ENCODE measurements at regions not wholly inside any gene's neighbourhood (a gene's known extent, or its start where the extent isn't known, plus 50 kb on each side); places are given as distances from the start of the nearest gene placed in this dataset.

DNA sequence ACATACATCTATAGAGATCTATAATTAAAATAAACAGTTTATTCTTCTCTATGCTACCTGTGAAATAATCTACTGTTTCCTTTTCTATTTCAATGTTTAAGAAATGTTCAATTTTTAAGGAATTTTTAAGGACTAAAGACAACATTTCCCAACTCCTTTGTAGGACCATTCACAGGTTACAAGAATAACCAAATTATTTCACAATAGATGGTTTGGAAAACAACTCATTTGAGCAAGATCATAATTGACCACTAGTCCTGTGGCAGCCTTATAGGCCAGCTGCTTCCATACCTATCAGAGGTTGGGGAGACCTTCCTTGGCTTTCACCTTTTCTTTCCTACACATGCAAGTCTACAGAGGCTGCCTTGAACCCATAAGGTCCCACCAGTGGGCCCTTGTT, 193.7 kb downstream of the TTC39B start:
- no peak for DNase-seq (ENCODE audit: low read depth)

DNA sequence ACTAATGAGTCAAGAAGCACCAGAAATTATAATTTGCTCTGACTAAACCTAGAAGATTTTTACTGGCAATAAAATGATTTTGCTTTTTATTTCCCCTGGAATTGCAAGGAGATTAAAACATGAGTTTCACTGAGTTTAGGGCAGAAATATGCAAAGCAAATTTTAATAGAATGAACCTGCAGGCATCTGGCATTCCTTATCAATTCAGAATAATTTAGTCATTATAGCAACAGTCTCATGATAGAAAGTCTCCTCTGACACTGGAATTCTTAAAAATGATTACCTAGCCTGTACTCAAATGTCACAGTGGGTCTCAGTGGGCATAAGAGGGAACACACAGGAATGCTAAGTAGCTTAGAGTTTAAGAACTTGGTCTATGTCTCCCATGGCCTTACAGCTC, 195.9 kb downstream of the TTC39B start:
- no peak for DNase-seq (ENCODE audit: low read depth)

DNA sequence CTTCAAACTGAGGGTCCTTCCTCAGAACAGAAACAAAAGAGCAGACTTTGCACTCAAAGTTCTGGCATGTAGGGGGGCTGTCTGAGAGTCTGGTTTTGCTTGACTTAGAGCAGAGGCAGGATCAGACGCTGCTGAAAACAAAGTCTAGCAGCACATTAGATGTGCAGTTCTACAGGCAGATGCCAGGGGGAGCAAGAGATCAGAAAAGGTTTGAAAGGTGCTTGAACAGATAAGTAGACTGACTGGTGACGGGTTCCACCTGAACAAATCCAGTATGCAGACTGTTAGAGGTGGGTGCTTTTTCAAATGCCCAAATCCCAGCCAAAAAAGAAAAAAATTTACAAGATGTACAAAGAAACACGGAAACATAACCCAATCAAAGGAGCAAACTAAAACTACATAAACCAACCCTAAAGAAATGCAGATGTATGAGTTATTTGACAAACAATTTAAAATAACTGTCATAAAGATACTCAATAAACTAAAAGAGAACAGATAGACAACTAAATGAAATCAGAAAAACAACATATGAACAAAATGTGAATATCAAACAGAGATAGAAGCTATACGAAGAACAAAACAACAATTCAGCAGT, 194.7 kb upstream of the FREM1 start:
- no peak for DNase-seq (ENCODE audit: low read depth)

DNA sequence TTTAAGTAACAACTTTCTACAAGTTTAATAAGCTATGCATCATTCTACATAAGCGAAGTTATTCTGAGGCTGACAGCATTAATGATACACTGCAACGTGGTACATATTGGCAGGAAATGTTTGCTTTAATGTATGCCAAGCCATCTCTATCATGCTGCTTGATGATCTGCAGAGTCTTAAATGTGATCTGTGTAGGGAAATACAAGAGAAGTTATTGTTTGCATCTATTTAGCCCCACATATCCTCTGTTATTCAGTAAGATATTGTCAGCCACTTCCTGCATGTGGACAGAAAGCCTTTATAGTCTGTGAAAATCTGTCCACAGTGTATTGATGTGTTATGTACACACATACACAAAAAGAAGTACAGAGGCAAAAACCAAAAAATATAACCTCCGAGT, 193.1 kb upstream of the FREM1 start:
- DNase-seq (ENCODE audit: low read depth), result peak; percentile 11

DNA sequence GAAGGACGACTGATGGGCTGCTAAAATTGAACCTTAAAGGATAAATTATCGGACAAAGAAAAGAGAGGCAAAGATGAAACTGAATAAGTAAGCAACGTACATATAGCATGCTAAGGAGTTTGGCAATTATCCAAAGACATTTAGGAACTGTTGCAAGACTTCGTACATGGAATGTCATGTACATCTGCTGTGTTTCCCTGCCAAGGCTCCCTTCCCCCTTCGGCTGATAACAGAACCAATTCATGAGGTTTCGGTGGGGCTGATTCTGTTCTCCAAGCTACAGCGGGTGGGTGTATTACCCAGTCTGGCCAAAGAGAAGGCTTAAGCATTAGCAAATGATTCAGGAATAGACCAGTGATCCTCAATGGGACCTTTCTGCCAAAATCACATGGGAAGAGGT, 190.9 kb upstream of the FREM1 start:
- DNase-seq (ENCODE audit: low read depth), result no peak

DNA sequence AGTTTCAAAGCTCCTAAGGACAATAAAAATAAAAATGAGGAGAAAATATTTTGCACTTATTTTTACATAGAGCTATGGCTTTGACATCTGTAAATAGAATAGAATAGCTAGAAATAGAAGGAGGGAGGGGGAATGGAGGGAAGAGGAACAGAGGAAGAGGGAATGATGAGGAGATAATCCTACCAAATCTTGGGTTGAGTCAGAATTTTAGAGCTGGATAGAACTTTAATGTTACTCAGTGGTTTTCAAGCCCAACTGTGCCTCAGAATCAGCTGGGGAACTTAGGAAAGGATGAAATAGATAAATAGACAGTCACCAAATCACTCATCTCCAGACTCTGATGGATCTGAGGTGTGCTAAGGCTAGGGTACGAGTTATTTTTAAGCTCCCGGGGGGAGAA, 190.3 kb upstream of the FREM1 start:
- no peak for DNase-seq (ENCODE audit: low read depth)

DNA sequence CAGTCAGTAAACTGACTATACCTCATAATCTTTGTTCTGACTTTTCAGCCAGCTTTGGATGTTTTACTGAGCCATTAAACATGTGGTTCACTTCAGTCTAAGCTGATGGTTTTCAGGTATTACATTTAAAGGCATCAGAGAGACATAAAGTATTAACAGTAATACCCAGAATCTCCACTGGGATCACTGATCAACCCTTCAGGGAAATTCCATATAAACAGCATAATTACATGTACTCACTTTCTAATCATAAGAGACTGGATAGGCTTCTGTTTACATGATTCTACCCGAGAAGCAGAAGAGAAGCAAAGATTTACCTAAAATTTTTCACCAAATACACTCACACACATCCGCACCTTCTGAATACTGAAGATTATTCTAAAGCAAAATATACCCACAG, 186.7 kb upstream of the FREM1 start:
- DNase-seq (ENCODE audit: low read depth), result no peak

DNA sequence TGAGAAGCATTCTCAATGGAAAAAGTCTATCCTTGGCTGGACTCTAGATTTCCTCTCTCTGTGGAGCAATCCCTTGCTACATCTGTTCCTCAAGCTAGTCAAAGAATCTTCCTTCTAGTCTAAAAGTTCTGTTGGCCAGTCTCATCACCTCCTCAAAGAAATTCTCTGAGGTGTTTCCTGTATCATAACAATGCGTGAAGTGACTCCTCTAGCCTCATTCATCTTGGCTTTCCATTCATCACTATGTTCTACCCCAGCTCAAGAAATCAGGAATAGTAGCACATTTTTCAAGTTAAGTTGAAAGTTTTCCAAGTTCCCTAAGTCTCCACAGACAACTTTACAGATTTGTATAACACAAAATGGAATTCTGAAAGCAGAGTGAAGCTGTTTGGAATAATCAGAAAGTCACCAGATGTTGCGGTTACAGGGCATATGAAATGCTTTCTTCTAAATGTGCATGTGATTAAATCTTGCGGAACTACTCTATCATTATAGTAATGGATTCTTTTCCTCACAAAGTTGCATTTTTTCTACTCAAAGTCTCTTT, 176.6 kb upstream of the FREM1 start:
- DNase-seq (ENCODE audit: low read depth), result peak; percentile 24

DNA sequence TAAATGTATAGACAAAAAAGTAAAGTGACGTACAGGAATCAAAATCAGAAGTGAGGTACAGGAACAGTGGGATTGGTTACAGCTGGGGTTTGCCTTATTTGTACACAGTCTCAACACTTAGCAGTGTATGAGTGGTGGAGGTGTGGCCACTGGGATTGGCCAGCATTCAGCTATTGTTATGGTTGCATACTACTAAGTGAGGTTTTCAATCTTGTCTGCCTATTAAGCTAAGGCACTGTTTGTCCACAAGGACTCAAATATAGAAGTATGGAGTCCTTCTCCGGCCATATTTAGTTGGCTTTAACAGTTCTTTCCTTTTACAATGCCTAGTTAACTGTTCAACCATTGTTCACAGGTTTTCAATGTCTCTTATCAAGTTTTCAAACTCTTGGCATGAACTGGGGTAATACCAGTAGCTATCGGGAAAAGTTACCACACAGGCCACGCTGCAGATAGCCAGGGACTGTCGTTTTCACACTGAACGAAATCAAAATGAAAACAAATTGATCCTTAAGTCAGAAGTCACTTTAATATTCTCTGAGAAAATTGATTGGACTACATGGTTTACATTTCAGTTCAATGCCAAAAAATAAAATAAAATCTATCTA, 176.0 kb upstream of the FREM1 start:
- DNase-seq (ENCODE audit: low read depth), result no peak

DNA sequence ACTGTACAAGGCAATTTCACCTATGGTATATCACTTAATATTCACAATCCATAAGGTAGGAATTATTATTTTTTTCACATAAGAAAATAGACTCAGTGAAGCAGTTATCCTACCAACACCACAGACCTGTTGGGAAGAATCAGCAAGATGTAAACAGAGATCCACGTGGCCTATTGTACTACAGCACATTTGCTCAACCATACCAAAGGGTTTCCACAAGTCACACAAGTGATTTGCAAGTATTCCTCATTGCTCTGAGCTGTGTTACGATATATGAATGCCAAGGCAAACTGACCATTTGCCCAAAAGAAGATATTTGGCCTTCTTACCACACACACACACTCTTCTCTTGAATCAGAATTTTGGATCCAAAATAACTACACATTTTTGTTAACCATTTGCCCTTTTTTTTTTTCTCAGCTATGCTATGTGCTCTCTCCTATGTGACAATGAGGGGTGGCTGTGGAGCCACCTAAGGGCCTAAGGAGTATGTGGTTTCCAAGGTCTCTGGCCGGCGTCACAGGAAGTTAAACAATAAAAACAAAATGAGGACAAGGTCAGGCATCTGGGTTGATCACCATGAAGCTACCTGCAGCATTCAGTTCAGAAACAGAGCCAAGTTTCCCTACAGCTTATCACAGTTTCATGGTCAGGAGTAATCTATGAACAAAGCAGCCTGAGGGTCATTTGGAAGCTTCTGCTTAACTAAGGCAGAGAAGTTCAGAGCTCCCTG, 171.0 kb upstream of the FREM1 start:
- DNase-seq (ENCODE audit: low read depth), result no peak

DNA sequence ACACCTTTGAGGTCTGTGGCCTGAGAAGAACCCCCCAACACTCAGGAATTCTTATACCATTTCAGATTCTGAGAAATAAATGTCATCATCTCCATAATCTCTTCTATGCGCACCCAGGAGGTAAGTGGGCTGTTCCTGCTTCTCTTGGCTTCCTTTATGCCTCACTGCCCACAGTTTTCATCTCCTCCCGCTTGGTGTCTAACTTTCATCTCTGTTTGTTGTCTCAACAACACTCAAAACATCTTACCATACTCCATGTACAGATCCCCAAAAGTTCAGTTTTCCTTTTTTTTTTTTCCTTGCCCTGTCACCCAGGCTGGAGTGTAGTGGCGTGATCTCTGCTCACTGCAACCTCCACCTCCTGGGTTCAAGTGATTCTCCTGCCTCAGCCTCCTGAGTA, 170.2 kb upstream of the FREM1 start:
- no peak for DNase-seq (ENCODE audit: low read depth)

DNA sequence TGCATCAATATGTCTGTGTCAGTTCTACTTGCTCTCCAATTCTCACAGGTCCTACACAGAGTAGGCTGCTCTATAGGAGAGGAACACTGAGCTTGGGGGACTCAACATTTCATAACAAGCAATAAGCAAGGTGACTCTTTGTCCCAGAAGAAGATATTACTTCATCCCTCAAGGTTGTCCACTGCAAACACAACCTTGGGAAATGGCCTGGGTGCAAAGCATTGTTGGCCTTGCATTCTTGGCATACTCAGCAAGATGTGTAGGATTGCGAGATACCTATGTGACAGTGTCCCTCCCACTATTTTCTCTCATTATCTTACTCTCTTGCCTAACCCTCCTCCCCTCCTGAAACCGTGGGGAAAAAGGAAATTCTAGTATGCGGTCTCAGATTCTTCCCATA, 169.8 kb upstream of the FREM1 start:
- no peak for DNase-seq (ENCODE audit: low read depth)

DNA sequence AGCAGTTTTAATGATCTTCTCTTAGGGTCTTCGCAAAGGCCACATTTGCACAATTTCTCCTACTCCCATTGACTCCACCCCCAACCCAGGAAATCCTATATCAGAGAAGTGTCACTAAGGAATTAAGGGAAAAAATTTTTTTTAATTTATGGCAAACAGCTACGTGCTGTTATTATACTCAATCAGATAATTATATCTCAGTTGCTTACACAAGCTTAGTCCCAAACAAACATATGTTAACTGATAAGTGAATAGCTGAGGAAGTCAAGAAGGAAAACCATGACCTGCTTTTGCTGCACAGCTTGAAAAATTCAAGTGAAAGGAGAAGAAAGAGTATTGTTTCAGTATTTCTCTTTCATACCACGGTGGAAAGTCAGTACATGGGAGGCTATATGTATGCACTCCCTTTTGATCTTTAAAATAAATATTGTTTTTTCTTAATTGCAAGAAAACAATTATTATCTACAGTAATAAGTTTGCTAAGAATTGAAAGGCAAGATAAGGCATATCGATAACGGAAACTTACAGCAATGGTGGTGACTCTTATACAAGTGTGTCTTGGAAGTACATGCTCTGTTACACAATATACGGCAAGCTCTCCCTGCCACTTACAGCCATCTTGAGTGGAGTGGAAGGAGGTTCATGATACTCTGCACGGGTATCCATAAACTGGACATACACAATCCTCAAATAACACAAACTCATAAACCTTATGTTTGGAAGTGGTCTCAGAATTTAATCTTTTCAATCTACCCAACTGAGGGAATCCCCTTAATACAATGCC, 167.9 kb upstream of the FREM1 start:
- DNase-seq (ENCODE audit: low read depth), result no peak

DNA sequence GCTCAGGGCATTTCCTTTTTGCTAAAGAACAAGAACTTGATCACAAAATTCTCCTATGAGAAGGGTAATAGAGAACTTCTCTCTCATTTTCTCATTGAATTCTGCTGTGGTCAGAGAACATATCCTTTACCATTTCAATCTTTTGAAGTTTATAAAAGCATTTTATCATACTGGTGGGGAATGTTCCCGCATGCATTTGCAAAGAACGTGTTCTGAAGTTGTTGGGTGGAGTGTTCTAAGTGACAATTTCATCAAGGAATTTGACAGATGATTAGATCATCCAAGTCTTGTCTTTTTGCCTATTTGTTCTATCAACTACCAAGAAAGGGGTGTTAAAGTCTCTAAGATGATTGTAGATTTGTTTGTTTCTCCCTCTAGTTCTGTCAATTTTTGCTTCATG, 163.4 kb upstream of the FREM1 start:
- DNase-seq (ENCODE audit: low read depth), result no peak

DNA sequence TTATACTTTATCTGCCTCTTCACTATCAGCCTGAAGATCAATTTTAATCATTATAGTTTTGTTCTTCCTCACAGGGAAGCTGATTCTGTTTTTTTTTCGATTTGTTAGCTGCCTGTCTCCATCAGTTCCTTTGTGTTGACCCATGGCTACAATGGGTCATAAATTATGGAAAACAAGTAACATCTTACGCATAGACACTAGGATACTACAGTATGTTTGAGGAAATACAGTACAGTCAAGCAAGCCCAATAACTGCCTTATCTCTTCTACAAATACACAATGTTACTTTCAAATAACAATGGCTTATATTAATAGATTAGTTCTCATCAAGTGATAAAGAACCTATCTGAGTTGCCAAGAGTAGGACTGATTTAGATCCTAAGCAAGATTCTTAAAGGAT, 160.5 kb upstream of the FREM1 start:
- no peak for DNase-seq (ENCODE audit: low read depth)

DNA sequence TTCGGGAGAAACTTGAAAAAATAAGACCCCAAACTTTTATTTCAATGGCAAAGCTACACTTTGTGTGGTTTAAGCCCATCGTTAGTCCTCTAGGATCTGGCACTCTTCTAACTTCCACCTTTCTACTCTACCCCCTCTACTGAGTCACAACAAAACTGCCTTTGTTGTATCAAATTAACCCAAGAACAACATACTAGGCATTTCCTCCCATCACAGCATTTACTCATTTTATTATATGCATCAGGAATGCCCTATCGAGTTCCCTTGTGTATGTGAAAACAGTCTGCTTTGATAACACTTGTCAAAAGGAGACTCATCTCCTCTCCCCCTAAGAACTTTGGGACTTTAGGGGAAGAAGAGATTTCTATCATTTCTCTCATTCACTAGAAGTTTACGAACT, 158.9 kb upstream of the FREM1 start:
- no peak for DNase-seq (ENCODE audit: low read depth)

DNA sequence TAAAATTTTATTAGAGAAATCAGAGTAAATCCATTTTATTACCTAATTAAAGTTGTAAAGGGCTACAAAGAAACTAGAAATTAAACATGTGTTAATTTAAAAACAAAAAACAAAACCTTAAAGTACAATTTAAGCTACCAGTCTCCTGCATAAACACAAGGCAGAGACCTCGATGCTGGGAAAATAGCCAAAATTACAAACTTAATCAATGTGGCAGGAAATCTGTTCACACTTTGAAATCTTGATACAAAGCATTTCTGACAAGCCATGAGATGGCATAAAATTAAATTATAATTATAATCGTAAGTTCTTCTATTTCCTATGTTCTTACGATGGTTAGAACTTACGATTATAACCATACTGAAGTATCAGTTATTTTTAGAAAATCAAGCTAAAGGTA, 158.0 kb upstream of the FREM1 start:
- DNase-seq (ENCODE audit: low read depth), result no peak

DNA sequence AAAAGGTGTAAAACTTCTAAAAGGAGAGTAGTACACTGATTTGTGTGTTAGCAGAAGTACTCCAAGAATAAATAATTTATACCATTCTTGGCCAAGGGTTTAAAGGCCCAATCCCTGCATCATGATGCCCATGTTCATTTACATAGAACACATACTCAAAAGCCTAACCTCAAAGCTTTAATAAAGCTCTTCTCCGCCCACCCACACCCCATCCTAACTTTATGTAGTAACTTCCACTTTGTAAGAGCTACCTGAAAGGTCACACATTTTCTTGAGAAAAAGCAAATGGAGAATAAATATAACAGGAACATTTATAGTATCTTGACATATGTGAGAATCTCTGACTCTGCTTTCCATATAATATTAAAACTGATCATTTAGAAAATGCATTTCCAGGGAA, 148.8 kb upstream of the FREM1 start:
- DNase-seq (ENCODE audit: low read depth), result no peak

DNA sequence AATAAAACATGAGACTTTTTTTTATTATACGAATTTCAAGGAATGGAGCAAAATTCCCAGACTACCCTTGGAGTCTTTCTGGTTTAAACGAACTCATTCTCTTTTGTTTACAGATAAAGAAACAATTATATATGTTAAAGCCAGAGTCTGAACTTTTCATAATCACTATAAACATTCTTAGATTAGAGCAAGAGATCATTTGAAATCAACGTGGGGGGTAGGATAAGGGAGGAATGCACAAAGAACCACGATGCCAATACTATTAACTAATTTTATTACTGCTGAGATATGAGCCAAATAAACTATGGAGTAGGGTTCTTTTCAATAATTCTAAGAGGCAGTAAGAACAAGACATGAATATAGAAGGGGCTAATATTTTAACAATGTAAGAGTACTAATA, 148.0 kb upstream of the FREM1 start:
- DNase-seq (ENCODE audit: low read depth), result no peak

DNA sequence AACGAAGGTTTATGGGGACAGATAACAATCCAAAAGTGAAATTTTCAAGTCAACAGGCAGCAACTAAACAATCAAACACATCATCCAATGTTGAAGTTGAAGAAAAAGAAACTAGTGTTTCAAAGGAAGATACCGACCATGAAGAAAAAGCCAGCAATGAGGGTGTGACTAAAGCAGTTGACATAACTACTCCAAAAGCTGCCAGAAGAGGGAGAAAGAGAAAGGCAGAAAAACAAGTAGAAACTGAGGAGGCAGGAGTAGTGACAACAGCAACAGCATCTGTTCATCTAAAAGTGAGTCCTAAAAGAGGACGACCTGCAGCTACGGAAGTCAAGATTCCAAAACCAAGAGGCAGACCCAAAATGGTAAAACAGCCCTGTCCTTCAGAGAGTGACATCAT, 145.1 kb upstream of the FREM1 start:
- DNase-seq (ENCODE audit: low read depth), result peak; percentile 1

DNA sequence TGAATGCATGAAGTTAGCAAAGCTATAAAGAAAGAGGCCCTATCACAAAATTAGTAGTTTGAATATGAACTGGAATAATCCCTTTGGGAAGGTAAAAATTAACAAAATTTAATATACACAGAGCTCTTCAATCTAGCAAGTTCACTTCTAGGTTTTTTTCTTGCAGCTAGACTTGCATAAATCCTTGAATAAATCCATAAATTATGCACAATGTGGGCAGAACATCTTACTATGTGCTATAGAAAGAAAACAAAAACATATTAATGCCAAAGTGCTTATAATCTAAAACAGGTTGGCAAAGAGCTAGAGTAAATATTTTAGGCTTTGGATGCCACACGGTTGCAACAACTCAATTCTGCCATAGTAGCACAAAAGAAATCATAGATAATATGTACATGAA, 138.5 kb upstream of the FREM1 start:
- DNase-seq (ENCODE audit: low read depth), result no peak

DNA sequence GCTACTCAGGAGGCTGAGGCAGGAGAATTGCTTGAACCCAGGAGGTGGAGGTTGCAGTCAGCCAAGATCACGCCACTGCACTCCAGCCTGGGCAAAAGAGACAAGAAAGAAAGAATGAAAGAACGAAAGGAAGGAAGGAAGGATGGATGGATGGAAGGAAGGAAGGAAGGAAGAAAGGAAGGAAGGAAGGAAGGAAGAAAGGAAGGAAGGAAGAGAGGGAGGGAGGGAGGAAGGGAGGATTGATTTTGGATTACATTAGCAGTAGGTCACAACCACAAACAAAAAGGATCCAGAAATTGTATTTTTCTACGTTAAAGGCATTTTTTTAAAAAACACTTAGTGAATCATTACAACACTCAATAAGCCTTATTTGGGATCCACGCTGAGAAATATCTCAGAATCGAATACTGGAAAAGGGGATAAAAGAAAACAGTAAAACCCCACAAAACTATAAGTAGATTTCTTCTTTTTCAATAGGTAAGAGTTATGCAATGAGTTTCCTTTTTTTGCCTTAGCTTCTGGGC, 136.9 kb upstream of the FREM1 start:
- DNase-seq (ENCODE audit: low read depth), result no peak
